Suprapubic skin (tissue), 4 donors: ENCODE measurements at regions not wholly inside any gene's neighbourhood (a gene's known extent, or its start where the extent isn't known, plus 50 kb on each side); places are given as distances from the start of the nearest gene placed in this dataset.

Experiments used
- DNase-seq, 2 donors: peaks; one replicate each; pipeline ENCODE4 v3.0.0-alpha.2; 2019; ENCODE audit warnings: low spot score in 2 of 2
- H3K27ac ChIP-seq: fragments of 200-600 bp; sonication (generic); one replicate; pipeline ENCODE4 v1.5.1; 2019
- H3K27me3 ChIP-seq: fragments of 200-600 bp; sonication (generic); one replicate; pipeline ENCODE4 v1.5.1; 2019
- H3K36me3 ChIP-seq: fragments of 200-600 bp; sonication (generic); one replicate; pipeline ENCODE4 v1.5.1; 2019
- H3K4me1 ChIP-seq: fragments of 200-600 bp; sonication (generic); one replicate; pipeline ENCODE4 v1.5.1; 2019
- H3K4me3 ChIP-seq: fragments of 200-600 bp; sonication (generic); one replicate; pipeline ENCODE4 v1.5.1; 2019; ENCODE audit warnings: mild to moderate bottlenecking
- H3K9me3 ChIP-seq: fragments of 200-600 bp; sonication (generic); one replicate; pipeline ENCODE4 v1.5.1; 2019
- CTCF ChIP-seq, 2 donors: fragments of 200-600 bp in 1 of 2; fragments of 450-650 bp in 1 of 2; sonication (generic) in 1 of 2; IDR thresholded peaks; one replicate each; pipeline ENCODE4 v1.5.1; 2016 to 2019; ENCODE audit warnings: antibody characterized with exemption in 2 of 2, mild to moderate bottlenecking in 1 of 2, moderate library complexity in 1 of 2
- EP300 ChIP-seq: sonication (generic); formaldehyde crosslinking; IDR thresholded peaks from one replicate; pipeline ENCODE4 v1.6.1; 2017; ENCODE audit warnings: antibody characterized with exemption
- POLR2A ChIP-seq, 2 donors: fragments of 450-650 bp; IDR thresholded peaks; one replicate each; pipeline ENCODE4 v1.6.1; 2017; ENCODE audit warnings: antibody characterized with exemption in 2 of 2, mild to moderate bottlenecking in 2 of 2, moderate library complexity in 2 of 2
- POLR2AphosphoS5 ChIP-seq, 3 donors: sonication (generic); formaldehyde crosslinking; IDR thresholded peaks; one replicate each; pipeline ENCODE4 v1.6.1; 2017; ENCODE audit warnings: antibody characterized with exemption in 3 of 3
- WGBS: methylation state at CpG from one replicate; pipeline ENCODE4 v1.1.5; 2018; 5-methylcytosine and 5-hydroxymethylcytosine counted together

GRCh38 chr1:30412241-30413110 lies 310.9 kb downstream of the MATN1 start:
- H3K36me3 ChIP-seq = no peaks in the 10 kb centered on the region
- 70% methylated on average over 10 of the region's 13 CpGs for WGBS
- peak; percentile 29 to 44 for DNase-seq
- no peaks in the 10 kb centered on the region for H3K27me3 ChIP-seq
- H3K4me3 ChIP-seq = no peak overlapping the region
- no peak for TF ChIP-seq CTCF (IDR thresholded peaks at IDR 0.05)
- no peak for TF ChIP-seq POLR2A (IDR thresholded peaks at IDR 0.05)
- no peak for TF ChIP-seq EP300
- TF ChIP-seq POLR2AphosphoS5 (IDR thresholded peaks at IDR 0.05) = no peak
- no peaks in the 10 kb centered on the region for H3K4me1 ChIP-seq
- no peak overlapping the region for H3K27ac ChIP-seq
- H3K9me3 ChIP-seq = no peaks in the 10 kb centered on the region

- no peaks in the 10 kb centered on the region for H3K27me3 ChIP-seq
- H3K36me3 ChIP-seq = no peaks in the 10 kb centered on the region
- H3K4me3 ChIP-seq = no peak overlapping the region
- DNase-seq = no peak
- 92% methylated on average over 9 of the region's 9 CpGs for whole genome bisulfite sequencing
- no peaks in the 10 kb centered on the region for H3K9me3 ChIP-seq
- TF ChIP-seq POLR2A (IDR thresholded peaks at IDR 0.05) = no peak
- TF ChIP-seq POLR2AphosphoS5 (IDR thresholded peaks at IDR 0.05) = no peak
- TF ChIP-seq EP300 = no peak
- no peak for TF ChIP-seq CTCF (IDR thresholded peaks at IDR 0.05)
- no peak overlapping the region for H3K27ac ChIP-seq
- H3K4me1 ChIP-seq = no peaks in the 10 kb centered on the region
These were observed 312.2 kb downstream of the MATN1 start for GRCh38 chr1:30411206-30411605.

GRCh38 chr1:30410153-30410851 lies 313.1 kb downstream of the MATN1 start:
- H3K4me1 ChIP-seq = no peaks in the 10 kb centered on the region
- H3K9me3 ChIP-seq = no peaks in the 10 kb centered on the region
- no peak overlapping the region for H3K27ac ChIP-seq
- H3K27me3 ChIP-seq = no peaks in the 10 kb centered on the region
- no peaks in the 10 kb centered on the region for H3K36me3 ChIP-seq
- peak; percentile 22 to 53 for DNase-seq
- 93% methylated on average over 6 of the region's 9 CpGs for WGBS
- no peak overlapping the region for H3K4me3 ChIP-seq
- no peak for TF ChIP-seq POLR2A (IDR thresholded peaks at IDR 0.05)
- TF ChIP-seq EP300 = no peak
- TF ChIP-seq CTCF (IDR thresholded peaks at IDR 0.05) = no peak
- no peak for TF ChIP-seq POLR2AphosphoS5 (IDR thresholded peaks at IDR 0.05)

GRCh38 chr1:30409476-30410152 lies 313.8 kb downstream of the MATN1 start:
- Histone ChIP-seq H3K4me1 (no peaks in the 10 kb centered on the region), H3K9me3 (no peaks in the 10 kb centered on the region), H3K27ac (no peak overlapping the region), H3K36me3 (no peaks in the 10 kb centered on the region), H3K27me3 (no peaks in the 10 kb centered on the region), H3K4me3 (no peak overlapping the region)
- TF ChIP-seq POLR2A (IDR thresholded peaks at IDR 0.05) (no peak), POLR2AphosphoS5 (IDR thresholded peaks at IDR 0.05) (no peak), EP300 (no peak), CTCF (IDR thresholded peaks at IDR 0.05) (no peak)
- 90% methylated on average over 5 of the region's 5 CpGs for WGBS
- DNase-seq = peak; percentile 40 to 74
